NCI-H2081 (cell line): ENCODE measurements at regions not wholly inside any gene's neighbourhood (a gene's known extent, or its start where the extent isn't known, plus 50 kb on each side); places are given as distances from the start of the nearest gene placed in this dataset.
A peak's percentile ranks its signal among the peaks of the same experiment; 100 is the strongest.

Source experiments
- DNase-seq, 2 experiments: peaks; one replicate each; lab custom pipeline; 2025; lab: John Stamatoyannopoulos, UW

DNA sequence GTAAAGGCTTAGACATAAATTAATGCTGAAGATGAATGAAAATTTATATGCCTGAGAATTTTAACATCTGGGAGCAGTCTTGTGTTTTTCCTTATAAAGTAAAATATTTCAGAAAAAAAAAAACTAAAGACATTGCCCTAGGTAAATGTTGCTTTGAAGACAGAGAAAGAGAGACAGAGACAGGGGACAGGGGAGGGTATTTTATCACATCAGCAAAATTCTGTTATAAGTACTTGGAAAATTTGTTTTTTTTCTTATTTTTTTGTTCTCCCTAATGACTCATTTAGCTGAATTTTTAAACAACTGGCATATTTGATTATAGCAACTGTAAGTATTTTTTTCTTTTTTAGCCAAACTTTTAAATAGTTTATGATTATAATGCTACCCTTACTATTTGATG, 1540.6 kb upstream of the GBE1 start:
- DNase-seq, result no peak

DNA sequence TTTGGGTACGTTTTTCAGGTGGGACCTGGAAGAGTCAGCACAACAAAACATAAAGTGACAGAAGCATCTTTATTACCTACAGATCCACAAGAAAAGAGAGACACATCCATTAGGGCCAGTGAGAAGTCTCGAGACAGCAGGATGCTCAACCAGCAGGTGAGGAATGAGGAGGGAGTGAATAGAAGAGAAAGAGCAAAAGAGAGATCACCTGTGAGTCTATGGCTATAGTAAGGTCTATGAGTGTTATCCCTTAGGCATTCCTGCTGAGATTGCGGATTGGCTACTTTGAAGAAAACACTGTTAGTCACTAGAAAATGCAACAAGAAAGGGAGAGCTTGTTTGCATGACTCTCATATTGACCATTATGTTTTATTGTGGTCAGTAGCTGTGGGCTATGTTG, 1556.2 kb upstream of the GBE1 start:
- no peak for DNase-seq

DNA sequence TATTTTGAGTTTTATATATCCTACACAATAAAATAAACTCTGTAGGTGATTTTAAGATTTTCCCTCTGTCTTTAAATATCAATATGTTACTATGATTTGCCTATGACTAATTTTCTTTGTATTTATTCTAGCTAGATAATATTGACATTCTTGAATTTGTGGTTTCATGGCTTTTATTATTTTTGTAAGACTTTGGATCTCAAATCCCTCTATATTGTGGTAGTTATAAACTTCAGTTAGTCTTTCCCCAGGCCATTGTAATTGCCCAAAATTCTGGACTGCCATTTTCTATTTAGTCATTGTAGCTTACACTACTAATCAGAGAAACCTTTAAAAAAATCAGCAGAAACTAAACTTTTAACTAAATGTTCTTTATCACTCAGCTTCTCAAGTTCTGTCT, 1559.3 kb upstream of the GBE1 start:
- DNase-seq, result no peak

DNA sequence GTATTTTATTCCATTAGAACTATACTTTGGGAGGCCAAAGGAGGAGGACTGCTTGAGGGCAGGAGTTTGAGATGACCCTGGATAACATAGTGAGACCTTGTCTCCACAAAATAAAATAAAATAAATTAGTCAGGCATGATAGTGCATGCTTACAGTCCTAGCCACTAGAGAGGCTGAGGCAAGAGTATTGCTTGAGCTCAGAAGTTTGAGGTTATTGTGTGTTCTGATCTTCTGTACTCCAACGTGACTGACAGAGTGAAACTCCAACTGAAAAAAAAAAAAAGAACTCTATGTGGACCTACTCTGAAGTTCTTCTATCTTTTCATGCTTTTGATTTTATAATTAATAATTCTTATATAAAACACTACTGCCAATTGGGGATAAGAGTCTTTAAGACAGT, 1560.0 kb upstream of the GBE1 start:
- no peak for DNase-seq

DNA sequence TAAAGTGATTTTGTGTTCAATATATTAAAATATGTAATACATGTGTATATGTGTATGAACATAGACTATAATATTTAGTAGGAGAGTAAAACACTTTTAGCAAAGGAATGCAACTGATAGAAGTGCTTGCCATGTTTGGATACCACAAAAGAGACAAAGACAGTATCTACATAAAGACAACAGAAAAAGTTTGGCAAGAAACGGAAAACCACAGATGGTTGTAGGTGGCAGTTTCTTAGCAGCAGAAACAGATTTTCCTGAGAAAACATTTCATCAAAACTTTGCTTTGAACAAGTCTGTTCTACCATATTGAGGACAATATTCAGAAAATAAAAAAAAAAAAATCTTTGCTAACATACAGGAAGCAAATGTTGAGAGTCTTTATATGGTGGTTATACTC, 1560.4 kb upstream of the GBE1 start:
- DNase-seq, result no peak

DNA sequence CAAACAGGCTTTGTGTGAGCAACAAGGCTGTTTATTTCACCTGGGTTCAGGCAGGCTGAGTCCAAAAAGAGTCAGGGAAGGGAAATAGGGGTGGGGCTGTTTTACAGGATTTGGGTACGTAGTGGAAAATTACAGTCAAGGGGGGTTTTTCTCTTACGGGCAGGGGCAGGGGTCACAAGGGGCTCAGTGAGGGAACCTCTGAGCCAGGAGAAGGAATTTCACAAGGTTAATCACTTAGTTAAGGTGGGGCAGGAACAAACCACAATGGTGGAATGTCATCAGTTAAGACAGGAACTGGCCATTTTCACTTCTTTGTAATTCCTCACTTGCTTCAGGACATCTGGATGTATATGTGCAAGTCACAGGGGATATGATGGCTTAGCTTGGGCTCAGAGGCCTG, 1592.8 kb upstream of the GBE1 start:
- no peak for DNase-seq

DNA sequence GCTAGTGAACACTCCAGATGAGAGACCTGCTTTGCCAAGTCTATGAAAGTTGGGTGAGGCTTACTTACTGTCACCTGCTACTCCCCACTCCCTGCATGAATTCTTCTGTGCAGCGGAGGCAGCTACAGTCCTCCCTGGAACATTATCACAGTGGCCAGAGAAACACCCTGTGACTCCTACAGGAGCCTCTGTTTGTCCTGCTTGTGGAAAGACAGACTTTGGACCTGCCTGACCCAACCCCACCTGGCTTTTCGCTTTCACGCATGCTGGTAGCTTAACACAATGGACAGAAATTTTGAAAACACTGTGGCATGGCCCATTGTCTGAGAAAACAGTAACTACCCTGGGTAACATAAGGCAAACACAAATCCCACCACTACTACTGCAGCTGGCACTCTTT, 1565.5 kb upstream of the CADM2 start:
- DNase-seq, result no peak

DNA sequence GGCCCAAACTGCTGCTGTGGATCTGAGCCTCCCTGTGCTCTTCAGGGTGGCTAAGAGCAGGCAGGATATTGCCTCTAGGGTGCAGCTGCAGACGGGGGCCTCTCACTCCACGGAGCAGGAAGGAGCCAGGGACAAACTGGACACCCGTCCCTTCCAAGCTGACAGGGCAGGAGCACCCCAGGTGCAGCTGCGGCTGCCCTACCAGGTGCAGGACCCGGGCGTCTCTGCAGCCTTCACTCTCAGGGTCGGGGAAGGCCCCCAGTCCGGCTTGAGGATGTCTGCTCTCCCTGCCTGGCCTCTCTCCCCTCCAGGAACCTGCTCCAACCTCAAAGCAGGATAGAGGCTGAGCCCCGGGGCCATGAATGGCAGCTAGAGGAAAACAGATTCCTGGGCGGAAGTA, 1554.9 kb upstream of the CADM2 start:
- no peak for DNase-seq

DNA sequence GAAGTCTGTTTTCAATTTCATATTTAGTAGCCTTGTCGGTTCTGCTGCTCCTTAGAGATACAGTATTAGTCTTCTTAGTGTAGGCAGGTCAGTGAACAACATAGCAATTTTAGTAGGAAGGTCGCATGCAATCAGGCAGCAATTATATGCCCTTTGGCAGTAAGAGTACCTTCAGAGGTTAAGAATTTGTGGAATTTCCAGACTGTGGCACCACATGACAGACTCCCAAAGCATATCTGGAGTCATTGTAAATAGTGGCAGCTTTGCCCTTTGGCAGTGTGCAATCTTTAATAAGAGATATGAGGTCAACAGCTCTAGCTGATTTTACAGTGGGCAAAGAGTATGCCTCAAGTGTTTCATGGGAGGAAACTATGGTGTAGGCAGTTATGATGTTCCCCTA, 1532.5 kb upstream of the CADM2 start:
- DNase-seq, result no peak

DNA sequence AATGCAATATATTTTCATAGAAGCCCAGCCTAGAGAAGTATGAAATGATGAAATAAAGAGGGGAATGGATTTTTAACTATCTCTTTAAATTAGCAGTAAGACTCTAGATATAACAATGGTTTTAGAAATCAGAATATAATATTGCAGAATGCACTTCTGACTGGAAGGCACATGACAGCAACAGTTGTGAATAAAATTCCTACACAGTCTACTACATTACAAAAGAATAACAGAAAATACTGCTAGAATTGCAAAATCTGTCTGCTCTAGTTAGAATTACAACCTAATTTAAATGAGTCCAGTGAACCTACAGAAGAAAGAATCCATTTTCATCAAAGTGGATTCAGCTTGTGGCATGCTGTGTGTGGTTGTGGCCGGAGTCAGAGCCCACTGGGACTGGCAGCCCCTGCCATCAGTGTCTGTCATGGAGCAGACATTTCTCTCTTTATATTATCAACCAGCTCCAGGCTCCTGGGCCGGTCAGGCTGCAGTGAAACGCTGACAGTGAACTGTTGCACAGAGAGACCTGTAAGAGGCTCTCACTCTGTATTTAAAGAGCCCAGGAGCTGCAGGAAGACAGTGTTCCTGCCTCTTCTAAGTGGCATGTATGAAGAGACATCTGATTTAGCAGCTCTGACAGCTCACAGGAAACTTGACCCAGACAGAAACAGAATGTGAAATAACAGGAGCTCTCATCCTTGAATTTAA, 1523.8 kb upstream of the CADM2 start:
- DNase-seq, result no peak

DNA sequence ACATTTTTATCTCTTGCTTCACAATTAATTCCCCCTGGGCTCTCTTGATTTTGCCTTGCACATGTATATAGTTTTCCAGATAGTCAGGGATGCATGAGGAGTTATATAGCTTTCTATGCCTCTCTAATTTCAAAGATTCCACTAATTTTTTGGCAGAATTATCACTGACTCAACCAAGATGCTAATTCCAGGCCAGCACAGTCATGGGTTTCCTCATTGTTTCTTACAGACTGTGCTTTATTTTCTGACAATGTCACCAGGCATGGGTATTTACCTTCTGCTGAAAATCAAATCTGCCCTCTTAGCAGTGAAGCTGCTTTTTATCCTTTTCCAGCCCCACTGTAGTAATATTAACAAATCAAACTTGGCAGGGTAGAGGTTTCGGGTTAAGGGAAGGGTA, 1520.6 kb upstream of the CADM2 start:
- DNase-seq, result no peak

DNA sequence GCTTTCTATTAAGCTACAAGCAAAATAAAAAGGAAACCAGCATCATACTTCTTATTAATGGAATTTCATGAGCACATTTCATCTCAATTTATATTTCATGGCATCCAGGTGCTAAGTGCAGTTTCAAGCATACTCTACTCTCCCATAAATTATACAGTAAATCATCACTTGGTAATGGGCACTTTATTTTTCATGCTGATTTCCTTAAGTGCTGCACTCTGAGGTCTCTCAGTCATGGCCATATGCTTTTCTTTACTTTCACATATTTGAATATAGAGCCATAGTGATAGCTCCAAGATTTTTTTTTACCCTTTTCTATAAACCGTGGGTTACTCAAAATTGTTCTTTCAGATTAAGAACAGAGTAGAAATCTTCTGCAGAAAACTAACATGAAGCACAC, 1505.7 kb upstream of the CADM2 start:
- peak in 1 of 2 experiments; percentile 3 for DNase-seq

DNA sequence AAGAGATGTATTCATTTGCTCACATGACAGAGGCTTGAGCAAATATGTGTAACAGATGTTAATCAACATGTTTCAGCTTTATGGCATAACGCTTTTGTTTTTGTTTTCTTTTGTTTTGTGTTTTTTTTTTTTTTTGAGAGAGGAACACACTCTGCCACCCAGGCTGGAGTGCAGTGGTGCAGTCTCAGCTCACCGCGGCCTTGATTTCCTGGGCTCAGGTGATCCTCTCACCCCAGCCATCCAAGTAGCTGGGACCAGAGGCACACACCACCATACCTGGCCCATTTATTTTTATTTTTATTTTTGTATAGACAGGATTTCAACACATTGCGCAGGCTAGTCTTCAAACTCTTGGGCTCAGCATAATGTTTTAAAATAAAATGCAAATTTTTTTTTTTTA, 1504.4 kb upstream of the CADM2 start:
- no peak for DNase-seq

DNA sequence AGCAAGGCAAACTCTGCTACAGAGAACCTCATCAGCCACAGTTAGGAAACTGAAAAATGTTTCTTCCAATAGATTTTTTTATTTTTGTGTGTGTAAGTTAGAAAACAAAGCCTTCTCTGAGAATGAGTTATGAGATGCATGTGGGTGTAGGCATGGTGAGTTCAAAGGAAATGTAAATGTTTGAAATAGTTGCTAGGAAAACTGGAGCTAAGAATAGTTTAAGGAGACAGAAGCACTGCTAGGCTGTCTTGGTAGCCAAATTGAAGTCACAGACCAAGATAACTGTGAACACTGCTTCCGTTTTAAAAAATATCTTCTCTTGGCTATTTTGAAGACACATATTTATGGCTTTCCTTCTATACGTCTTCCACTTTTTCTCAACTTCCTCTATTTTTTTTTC, 1501.2 kb upstream of the CADM2 start:
- DNase-seq, result no peak

DNA sequence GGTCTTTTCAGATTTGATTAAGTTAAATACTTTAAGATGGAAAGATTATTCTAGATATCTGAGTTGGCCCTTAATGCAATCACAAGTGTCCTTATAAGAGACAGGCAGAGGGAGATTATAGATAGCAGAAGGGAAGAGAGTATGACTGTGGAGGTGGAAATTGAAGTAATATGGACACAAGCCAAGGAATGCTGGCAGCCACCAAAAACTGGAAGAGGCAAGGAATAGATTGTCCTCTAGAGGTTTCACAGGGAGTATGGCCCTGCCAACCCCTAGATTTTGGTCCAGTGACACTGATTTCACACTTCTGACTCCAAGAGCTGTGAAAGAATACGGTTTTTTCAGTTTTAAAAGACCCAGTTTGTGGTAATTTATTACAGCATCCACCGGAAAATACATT, 1498.7 kb upstream of the CADM2 start:
- no peak for DNase-seq

DNA sequence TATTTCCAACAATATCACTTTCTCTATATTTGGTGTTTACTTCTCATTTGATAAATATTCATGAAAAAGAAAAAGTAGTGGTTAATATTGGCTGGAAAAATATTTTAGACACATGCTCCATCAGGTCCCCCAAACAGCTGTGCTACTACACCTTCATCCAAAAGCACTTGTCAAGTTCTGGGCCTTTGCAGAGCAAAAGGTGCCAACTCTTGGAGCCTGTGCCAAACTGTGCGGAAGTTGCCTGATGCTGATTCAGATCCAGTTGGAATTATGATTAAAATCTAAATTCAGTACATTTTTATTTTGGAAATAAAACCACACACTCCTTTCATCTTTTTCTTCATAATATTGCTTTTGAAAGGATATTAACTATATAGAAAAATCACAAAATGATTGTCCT, 1497.4 kb upstream of the CADM2 start:
- no peak for DNase-seq

DNA sequence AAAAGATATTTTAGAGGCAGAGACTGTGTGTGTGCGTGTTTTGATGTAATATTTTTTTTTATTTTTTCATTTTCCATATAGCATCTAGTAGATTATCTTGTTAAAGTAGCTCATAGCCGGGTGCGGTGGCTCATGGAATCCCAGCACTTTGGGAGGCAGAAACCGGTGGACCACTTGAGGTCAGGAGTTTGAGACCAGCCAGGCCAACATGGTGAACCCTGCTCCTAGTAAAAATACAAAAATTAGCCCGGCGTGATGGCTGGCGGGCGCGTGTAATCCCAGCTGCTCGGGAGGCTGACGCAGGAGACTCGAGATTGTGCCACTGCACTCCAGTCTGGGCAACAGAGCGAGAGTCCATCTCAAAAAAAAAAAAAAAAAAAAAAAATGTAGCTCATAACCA, 1481.2 kb upstream of the CADM2 start:
- DNase-seq, result no peak

DNA sequence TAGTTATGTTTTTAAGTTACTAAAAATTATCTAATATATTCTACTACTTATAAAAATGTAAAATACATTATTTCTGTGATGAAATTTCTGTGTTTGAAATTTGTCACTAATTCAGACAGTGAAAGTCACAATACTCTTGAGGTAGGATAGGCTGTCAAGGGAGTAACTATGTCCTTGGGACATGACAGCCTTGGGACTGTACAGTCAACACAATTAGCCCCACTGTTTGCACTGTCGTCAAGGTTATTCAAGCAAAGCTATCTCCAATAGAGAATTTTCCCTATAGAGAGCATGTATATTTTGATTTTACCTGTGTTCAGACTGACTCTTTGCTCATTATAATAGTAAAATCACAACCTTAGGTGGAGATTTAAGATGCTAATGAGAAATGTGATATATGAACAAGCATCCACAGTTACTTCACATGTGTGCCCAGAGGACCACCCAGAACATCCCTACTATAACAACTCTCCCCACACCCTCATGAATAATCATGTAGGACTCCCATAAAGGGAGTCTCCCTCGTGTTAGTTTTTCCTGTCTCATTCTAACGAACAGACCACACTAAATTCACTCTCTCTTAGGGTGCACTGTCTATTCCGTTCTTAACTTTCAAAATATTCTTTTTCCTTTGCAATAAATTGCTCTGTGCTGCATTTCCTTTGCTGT, 1476.3 kb upstream of the CADM2 start:
- no peak for DNase-seq

DNA sequence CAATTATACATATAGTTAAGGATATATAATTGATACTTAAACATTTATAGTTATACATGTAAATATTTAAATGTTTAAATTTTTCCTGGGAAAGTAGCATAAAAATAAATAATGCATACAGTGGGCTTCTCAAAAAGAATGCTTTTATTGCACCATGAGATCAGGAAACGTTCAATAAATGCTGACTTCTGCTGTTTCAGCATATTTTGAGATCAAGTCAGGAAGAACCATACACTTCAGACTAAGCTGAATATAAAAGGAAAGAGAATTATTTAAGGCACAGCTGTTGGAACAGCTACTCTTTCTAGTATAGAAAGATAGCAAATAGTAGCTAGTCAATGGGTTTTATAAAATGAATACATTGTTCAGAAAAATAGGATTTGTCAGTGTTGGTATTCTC, 1462.3 kb upstream of the CADM2 start:
- DNase-seq, result no peak

DNA sequence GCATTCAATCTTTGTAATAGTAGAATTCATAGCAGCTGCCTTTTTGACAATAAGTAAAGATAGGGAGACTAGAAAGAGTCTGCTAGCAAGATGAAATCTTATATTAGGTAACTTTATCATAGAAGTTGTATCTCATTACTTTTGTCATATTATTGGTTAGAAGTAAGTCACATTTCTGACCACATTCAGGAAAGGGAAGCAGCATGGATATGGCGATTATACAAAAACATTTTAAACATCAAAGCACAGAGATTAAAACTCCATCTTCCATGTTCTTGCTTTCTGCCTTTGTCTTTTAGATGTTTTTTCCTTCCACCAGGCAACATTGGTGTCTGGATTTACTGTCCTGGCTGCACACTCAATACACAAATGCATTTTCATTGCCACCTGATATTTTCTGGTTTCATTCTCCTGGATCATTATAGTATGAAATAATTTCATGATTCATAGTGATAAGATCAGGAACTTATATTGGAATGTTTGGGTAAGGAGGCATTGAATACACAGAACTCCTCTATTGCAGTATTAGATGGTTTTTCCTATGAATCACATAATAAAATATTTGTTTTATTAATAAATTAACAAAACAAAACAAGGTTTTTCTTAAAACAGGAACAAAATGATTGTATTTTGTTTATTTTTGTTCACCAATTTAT, 1460.3 kb upstream of the CADM2 start:
- no peak for DNase-seq

DNA sequence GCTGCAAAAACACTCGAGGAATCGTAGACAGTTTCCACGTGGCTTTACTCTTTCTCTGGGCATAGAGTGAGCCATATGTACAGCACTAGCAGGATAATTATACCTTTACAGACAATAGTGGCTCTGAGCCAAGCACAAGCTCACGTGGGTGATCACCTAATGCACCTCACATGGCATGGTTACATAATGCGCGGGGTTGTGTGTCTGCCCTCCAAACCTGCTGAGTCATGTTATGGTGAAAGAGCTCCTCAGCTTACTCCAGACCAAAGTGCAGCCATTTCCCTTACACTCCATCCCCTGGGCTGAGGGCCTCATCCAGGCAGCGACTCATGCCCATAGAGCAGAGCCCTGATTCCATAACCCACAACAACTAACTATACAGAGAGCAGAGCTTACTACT, 1458.4 kb upstream of the CADM2 start:
- DNase-seq, result peak in 1 of 2 experiments; percentile 0

DNA sequence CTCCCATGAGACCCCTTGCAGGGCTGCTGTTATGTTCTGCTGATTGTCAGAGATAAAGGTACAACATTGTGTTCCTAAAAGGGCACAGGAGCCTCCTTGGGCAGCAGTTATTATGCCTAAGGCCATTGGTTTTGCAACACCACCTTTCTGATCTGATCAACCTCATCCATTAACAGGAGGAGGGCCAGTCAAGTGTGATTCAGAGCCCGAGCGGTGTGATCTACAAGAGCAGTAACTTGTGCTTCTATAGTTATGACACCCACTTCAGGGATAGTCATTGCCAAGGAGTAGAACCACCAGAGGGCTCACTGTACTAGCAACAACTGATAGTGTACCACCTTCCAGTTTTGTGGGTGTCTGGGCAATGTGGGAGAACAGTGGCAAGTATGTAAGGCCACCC, 1457.9 kb upstream of the CADM2 start:
- DNase-seq, result no peak

DNA sequence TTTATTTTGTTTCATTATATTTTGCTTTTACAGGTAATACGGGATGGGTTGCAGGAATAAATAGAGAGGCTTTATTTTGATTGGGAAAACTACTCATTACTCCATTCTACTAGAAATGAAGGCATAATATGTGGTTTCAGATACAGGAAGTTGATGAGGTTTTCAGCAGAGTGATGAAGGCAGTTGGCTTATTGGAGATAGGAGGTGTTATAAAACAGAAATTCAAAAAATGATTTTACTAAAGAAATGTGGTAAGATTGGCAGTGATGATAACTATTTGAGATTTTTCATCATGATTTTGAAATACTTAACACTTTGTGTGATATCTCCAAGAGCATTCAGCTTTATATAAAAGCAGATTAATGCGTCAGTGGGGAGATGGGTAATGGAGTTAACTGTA, 1445.7 kb upstream of the CADM2 start:
- DNase-seq, result no peak

DNA sequence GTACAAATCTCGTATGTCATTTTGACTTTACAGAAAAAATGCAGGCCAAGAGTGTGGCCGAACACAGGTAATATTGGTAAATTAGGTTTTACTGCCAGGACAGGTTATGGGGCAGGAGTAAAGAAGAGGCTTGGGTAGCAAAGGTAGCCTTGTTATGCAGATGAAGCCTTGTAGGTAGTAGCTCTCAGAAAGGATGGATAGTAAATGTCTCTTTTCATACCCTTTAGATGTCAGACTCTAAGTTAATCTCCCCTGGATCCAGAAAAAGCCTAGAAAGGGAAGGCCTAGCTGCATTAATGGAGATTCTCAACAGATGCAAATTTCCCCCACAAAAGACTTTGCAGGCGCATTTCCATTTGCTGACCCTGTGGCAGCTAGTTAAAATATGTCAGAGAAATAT, 1445.1 kb upstream of the CADM2 start:
- DNase-seq, result no peak
